ENCODE measurements at regions not wholly inside any gene's neighbourhood (a gene's known extent, or its start where the extent isn't known, plus 50 kb on each side); places are given as distances from the start of the nearest gene placed in this dataset.

GRCh38 chr4:153109296-153109849, 94.9 kb upstream of the TRIM2 start:
- no peak for DNase-seq

- DNase-seq = no peak
Measured at GRCh38 chr4:153110739-153111138, 93.5 kb upstream of the TRIM2 start.

- no peak for DNase-seq
Measured at GRCh38 chr4:153111426-153112040, 92.7 kb upstream of the TRIM2 start.

GRCh38 chr4:153112041-153112441, 92.2 kb upstream of the TRIM2 start:
- DNase-seq = peak in 2 of 5 donors; percentile 8 to 13

GRCh38 chr4:153113061-153113837, 91.0 kb upstream of the TRIM2 start:
- DNase-seq = peak in 1 of 5 donors; percentile 52

GRCh38 chr4:153113838-153114105, 90.5 kb upstream of the TRIM2 start:
- no peak for DNase-seq

- DNase-seq = peak in 4 of 5 donors; percentile 29 to 84 (median 40)
Measured at GRCh38 chr4:153114771-153115321, 89.4 kb upstream of the TRIM2 start.

- DNase-seq = peak; percentile 26 to 95 (median 61)
Measured at GRCh38 chr4:153115322-153116290, 88.6 kb upstream of the TRIM2 start.

GRCh38 chr4:153116291-153116680, 88.0 kb upstream of the TRIM2 start:
- DNase-seq = peak in 1 of 5 donors; percentile 3

- DNase-seq = no peak
Measured at GRCh38 chr4:153116801-153117200, 87.4 kb upstream of the TRIM2 start.

- no peak for DNase-seq
Measured at GRCh38 chr4:153117554-153117953, 86.7 kb upstream of the TRIM2 start.

- no peak for DNase-seq
Measured at GRCh38 chr4:153119626-153120025, 84.6 kb upstream of the TRIM2 start.

GRCh38 chr4:153120235-153120634, 84.0 kb upstream of the TRIM2 start:
- no peak for DNase-seq

- DNase-seq = no peak
Measured at GRCh38 chr4:153122855-153123254, 81.4 kb upstream of the TRIM2 start.

GRCh38 chr4:153126137-153126536, 78.1 kb upstream of the TRIM2 start:
- no peak for DNase-seq

- peak; percentile 55 to 83 (median 76) for DNase-seq
Measured at GRCh38 chr4:153127760-153128494, 76.3 kb upstream of the TRIM2 start.

GRCh38 chr4:153131596-153131995, 72.6 kb upstream of the TRIM2 start:
- no peak for DNase-seq

- DNase-seq = no peak
Measured at GRCh38 chr4:153137159-153137558, 67.1 kb upstream of the TRIM2 start.

- no peak for DNase-seq
Measured at GRCh38 chr4:153137677-153138630, 66.3 kb upstream of the TRIM2 start.

- DNase-seq = no peak
Measured at GRCh38 chr4:153138736-153139135, 65.5 kb upstream of the TRIM2 start.

GRCh38 chr4:153140294-153140693, 63.9 kb upstream of the TRIM2 start:
- DNase-seq = no peak

Measured in T-helper 1 cell (primary cell).